H9 (cell line): ENCODE measurements at regions not wholly inside any gene's neighbourhood (a gene's known extent, or its start where the extent isn't known, plus 50 kb on each side); places are given as distances from the start of the nearest gene placed in this dataset.

Experiments
- DNase-seq: peaks from one replicate; pipeline ENCODE4 v3.0.0-alpha.2; 2017
- H2AFZ ChIP-seq: one replicate; pipeline ENCODE4 v1.6.1; 2013; ENCODE audit warnings: mild to moderate bottlenecking, low read length, control low read depth, moderate library complexity
- H2AK5ac ChIP-seq: 2 replicates; pipeline ENCODE4 v1.6.1; 2013; ENCODE audit warnings: low read length, control low read depth, mixed read lengths; ENCODE audit not compliant: insufficient read length
- H2BK120ac ChIP-seq: one replicate; pipeline ENCODE4 v1.6.1; 2013; ENCODE audit warnings: low read depth, mild to moderate bottlenecking, low read length, control low read depth, inconsistent platforms; ENCODE audit not compliant: poor library complexity, severe bottlenecking
- H2BK12ac ChIP-seq: 2 replicates; pipeline ENCODE4 v1.6.1; 2013; ENCODE audit warnings: low read length, control low read depth, mixed read lengths, low read depth; ENCODE audit not compliant: insufficient read length
- H2BK15ac ChIP-seq: 2 replicates; pipeline ENCODE4 v1.6.1; 2013; ENCODE audit warnings: low read depth, low read length, control low read depth
- H2BK20ac ChIP-seq: one replicate; pipeline ENCODE4 v1.6.1; 2013; ENCODE audit warnings: low read depth, mild to moderate bottlenecking, low read length, control low read depth, inconsistent platforms; ENCODE audit not compliant: poor library complexity, severe bottlenecking
- H2BK5ac ChIP-seq: 2 replicates; pipeline ENCODE4 v1.6.1; 2013; ENCODE audit warnings: low read length, control low read depth, mixed read lengths; ENCODE audit not compliant: insufficient read length
- H3K14ac ChIP-seq: 2 replicates; pipeline ENCODE4 v1.6.1; 2013; ENCODE audit warnings: low read length, control low read depth; ENCODE audit not compliant: insufficient read depth
- H3K18ac ChIP-seq: 2 replicates; pipeline ENCODE4 v1.6.1; 2013; ENCODE audit warnings: low read depth, mild to moderate bottlenecking, mixed read lengths, low read length, control low read depth; ENCODE audit not compliant: insufficient read length
- H3K23ac ChIP-seq: 2 replicates; pipeline ENCODE4 v1.6.1; 2013; ENCODE audit warnings: low read length, control low read depth, mixed read lengths, low read depth; ENCODE audit not compliant: insufficient read length
- H3K23me2 ChIP-seq: 2 replicates; pipeline ENCODE4 v1.6.1; 2013; ENCODE audit warnings: low read depth, mild to moderate bottlenecking, mixed read lengths, low read length, control low read depth; ENCODE audit not compliant: insufficient read length, poor library complexity, severe bottlenecking
- H3K27ac ChIP-seq: 2 replicates; pipeline ENCODE4 v1.5.1; 2013; ENCODE audit warnings: low read length, control low read depth, mixed read lengths, low read depth; ENCODE audit not compliant: insufficient read length
- H3K27me3 ChIP-seq: 2 replicates; pipeline ENCODE4 v1.6.1; 2013; ENCODE audit warnings: low read length, control low read depth, inconsistent platforms; ENCODE audit not compliant: insufficient read depth
- H3K4ac ChIP-seq: 2 replicates; pipeline ENCODE4 v1.6.1; 2013; ENCODE audit warnings: low read depth, mild to moderate bottlenecking, control low read depth, inconsistent platforms, low read length, moderate library complexity
- H3K4me1 ChIP-seq: 2 replicates; pipeline ENCODE4 v1.6.1; 2013; ENCODE audit warnings: low read length, control low read depth, inconsistent platforms; ENCODE audit not compliant: insufficient read depth
- H3K4me2 ChIP-seq: 2 replicates; pipeline ENCODE4 v1.6.1; 2013; ENCODE audit warnings: low read length, control low read depth, mixed read lengths; ENCODE audit not compliant: insufficient read length, insufficient read depth
- H3K56ac ChIP-seq: 2 replicates; pipeline ENCODE4 v1.6.1; 2013; ENCODE audit warnings: low read depth, mild to moderate bottlenecking, mixed read lengths, low read length, control low read depth; ENCODE audit not compliant: insufficient read length
- H3K79me1 ChIP-seq: 2 replicates; pipeline ENCODE4 v1.6.1; 2013; ENCODE audit warnings: low read depth, mild to moderate bottlenecking, moderate library complexity, low read length, control low read depth, inconsistent platforms; ENCODE audit not compliant: insufficient read depth, poor library complexity, severe bottlenecking
- H3K79me2 ChIP-seq: 2 replicates; pipeline ENCODE4 v1.6.1; 2013; ENCODE audit warnings: low read length, control low read depth, inconsistent platforms; ENCODE audit not compliant: insufficient read depth
- H3K9ac ChIP-seq: 2 replicates; pipeline ENCODE4 v1.6.1; 2013; ENCODE audit warnings: low read length, control low read depth, mixed read lengths; ENCODE audit not compliant: insufficient read length; ENCODE audit errors: extremely low read depth
- H3K9me3 ChIP-seq: one replicate; pipeline ENCODE4 v1.6.1; 2013; ENCODE audit warnings: low read depth, low read length, inconsistent platforms; ENCODE audit not compliant: control insufficient read depth
- H3T11ph ChIP-seq: one replicate; pipeline ENCODE4 v1.6.1; 2013; ENCODE audit warnings: mild to moderate bottlenecking, low read length, control low read depth, inconsistent platforms
- H4K20me1 ChIP-seq: one replicate; pipeline ENCODE4 v1.6.1; 2013; ENCODE audit not compliant: control insufficient read depth, insufficient read length, insufficient read depth
- H4K5ac ChIP-seq: 2 replicates; pipeline ENCODE4 v1.6.1; 2013; ENCODE audit warnings: low read depth, mild to moderate bottlenecking, mixed read lengths, low read length, control low read depth; ENCODE audit not compliant: insufficient read length
- H4K8ac ChIP-seq: replicated peaks from 2 replicates; pipeline ENCODE4 v1.6.1; 2013; ENCODE audit warnings: low read length, control low read depth, mixed read lengths, low read depth; ENCODE audit not compliant: insufficient read length
- H4K91ac ChIP-seq: 2 replicates; pipeline ENCODE4 v1.6.1; 2013; ENCODE audit warnings: low read depth, mild to moderate bottlenecking, moderate library complexity, mixed read lengths, low read length, control low read depth; ENCODE audit not compliant: insufficient read length
- H3K27ac Mint-ChIP-seq, 3 experiments: 2 replicates in 2 of 3; 3 replicates in 1 of 3; pipeline ENCODE4 v1.8.0; 2020 to 2021; ENCODE audit warnings: mixed read lengths in 3 of 3, mild to moderate bottlenecking in 1 of 3, moderate library complexity in 1 of 3
- H3K27me3 Mint-ChIP-seq: 2 replicates; pipeline ENCODE4 v1.8.0; 2021; ENCODE audit warnings: low read depth, mild to moderate bottlenecking, moderate library complexity, mixed read lengths
- H3K36me3 Mint-ChIP-seq, 3 experiments: 2 replicates in 2 of 3; 3 replicates in 1 of 3; pipeline ENCODE4 v1.8.0; 2020 to 2021; ENCODE audit warnings: low read depth in 3 of 3, mixed read lengths in 3 of 3; ENCODE audit not compliant: insufficient read depth in 1 of 3
- H3K4me1 Mint-ChIP-seq, 2 experiments: 2 replicates each; pipeline ENCODE4 v1.8.0; 2020; ENCODE audit warnings: mixed read lengths in 2 of 2
- H3K4me3 Mint-ChIP-seq, 2 experiments: 2 replicates in 1 of 2; 3 replicates in 1 of 2; pipeline ENCODE4 v1.8.0; 2020 to 2021; ENCODE audit warnings: mild to moderate bottlenecking in 2 of 2, mixed read lengths in 2 of 2, moderate library complexity in 1 of 2
- H3K9me3 Mint-ChIP-seq, 2 experiments: 2 replicates in 1 of 2; 3 replicates in 1 of 2; pipeline ENCODE4 v1.8.0; 2020; ENCODE audit warnings: mild to moderate bottlenecking in 2 of 2, mixed read lengths in 2 of 2, moderate library complexity in 1 of 2
- WGBS: extraction: QIAGEN DNeasy Blood & Tissue Kit; methylation state at CpG from one replicate; pipeline ENCODE4 v1.1.7; 2013; ENCODE audit warnings: missing lambda C conversion rate, low lambda C conversion rate, mixed read lengths; ENCODE audit not compliant: insufficient read length; ENCODE audit errors: extremely low coverage; 5-methylcytosine and 5-hydroxymethylcytosine counted together
- TF ChIP-seq, protein P1 (sequence below): fragments of 200-600 bp; sonication (generic); conservative IDR thresholded peaks from 3 replicates; pipeline ENCODE4 v1.8.0; 2021; ENCODE audit warnings: antibody characterized with exemption, mild to moderate bottlenecking

DNA sequence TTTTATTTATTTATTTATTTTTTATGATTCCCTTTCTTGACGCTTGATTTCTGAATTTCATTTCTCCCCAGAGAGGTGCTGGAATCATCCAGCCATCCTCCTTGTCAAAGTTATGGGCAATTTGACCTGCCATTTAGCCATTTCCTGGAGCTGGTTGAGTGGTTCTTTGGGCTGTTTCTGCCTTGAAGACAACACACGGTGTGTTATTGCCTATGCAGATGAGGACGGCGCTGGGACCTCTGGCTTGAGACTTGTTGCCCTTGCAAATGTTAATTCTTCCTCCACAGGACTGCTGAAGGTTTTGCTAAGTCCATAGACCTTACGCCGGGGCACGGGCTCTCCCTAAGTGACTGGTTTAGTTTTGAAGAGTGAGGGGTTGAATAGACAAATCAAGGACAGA lies 147.9 kb upstream of the PLET1 start:
- Histone ChIP-seq H3K79me1 (no peaks in the 10 kb centered on the region), H2AK5ac (no peak overlapping the region), H3T11ph (no peak overlapping the region), H4K5ac (no peak overlapping the region), H4K20me1 (no peaks in the 10 kb centered on the region), H3K79me2 (no peaks in the 10 kb centered on the region), H3K18ac (no peak overlapping the region), H3K27me3 (no peaks in the 10 kb centered on the region; the same call in 1 of the 2 replicates), H3K23me2 (no peaks in the 10 kb centered on the region), H3K27ac (no peak overlapping the region), H2BK120ac (no peak overlapping the region), H4K91ac (no peak overlapping the region), H2AFZ (no peak overlapping the region), H3K23ac (no peak overlapping the region), H3K9ac (no peak overlapping the region), H3K4ac (no peak overlapping the region), H3K14ac (no peak overlapping the region), H2BK15ac (no peak overlapping the region), H3K4me2 (no peak overlapping the region), H4K8ac (no peak overlapping the region), H2BK12ac (no peak overlapping the region), H3K9me3 (no peaks in the 10 kb centered on the region), H3K56ac (no peak overlapping the region), H3K4me1 (peaks cover 10% of the 10 kb centered on the region; the same call in 1 of the 2 replicates), H2BK20ac (no peak overlapping the region), H2BK5ac (no peak overlapping the region)
- Mint-ChIP-seq H3K27ac (peak overlapping the region in 1 of 3 experiments; percentile 49; a peak in 2 of 7 replicates), H3K27me3 (peaks cover 27% of the 10 kb centered on the region), H3K4me3 (peak overlapping the region in 1 of 2 experiments; percentile 17; a peak in 1 of 5 replicates), H3K4me1 (peaks cover 21 to 24% of the 10 kb centered on the region in 2 experiments), H3K36me3 (peaks cover 0 to 9% (median 2%) of the 10 kb centered on the region in 3 experiments; a peak in 4 of 7 replicates), H3K9me3 (peaks cover 6 to 16% of the 10 kb centered on the region in 2 experiments)
- TF ChIP-seq, protein P1, sequence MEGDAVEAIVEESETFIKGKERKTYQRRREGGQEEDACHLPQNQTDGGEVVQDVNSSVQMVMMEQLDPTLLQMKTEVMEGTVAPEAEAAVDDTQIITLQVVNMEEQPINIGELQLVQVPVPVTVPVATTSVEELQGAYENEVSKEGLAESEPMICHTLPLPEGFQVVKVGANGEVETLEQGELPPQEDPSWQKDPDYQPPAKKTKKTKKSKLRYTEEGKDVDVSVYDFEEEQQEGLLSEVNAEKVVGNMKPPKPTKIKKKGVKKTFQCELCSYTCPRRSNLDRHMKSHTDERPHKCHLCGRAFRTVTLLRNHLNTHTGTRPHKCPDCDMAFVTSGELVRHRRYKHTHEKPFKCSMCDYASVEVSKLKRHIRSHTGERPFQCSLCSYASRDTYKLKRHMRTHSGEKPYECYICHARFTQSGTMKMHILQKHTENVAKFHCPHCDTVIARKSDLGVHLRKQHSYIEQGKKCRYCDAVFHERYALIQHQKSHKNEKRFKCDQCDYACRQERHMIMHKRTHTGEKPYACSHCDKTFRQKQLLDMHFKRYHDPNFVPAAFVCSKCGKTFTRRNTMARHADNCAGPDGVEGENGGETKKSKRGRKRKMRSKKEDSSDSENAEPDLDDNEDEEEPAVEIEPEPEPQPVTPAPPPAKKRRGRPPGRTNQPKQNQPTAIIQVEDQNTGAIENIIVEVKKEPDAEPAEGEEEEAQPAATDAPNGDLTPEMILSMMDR, result no peak
- no CpG with 5 or more reads among the region's 7 CpGs for WGBS
- peak; percentile 55 for DNase-seq
